K562 (cell line): ENCODE measurements at regions not wholly inside any gene's neighbourhood (a gene's known extent, or its start where the extent isn't known, plus 50 kb on each side); places are given as distances from the start of the nearest gene placed in this dataset.

Experiments
- ATAC-seq: fragments of 200-7000 bp; cut with Tn5 transposase; 3 replicates; pipeline ENCODE4 v1.9.1; 2020; ENCODE audit warnings: moderate library complexity
- BruUV-seq: library from RNA; stranded (reverse); fragments of 400-500 nt; replicated peaks from 2 replicates; lab custom pipeline; 2021; lab: Mats Ljungman, UMichigan
- CTCF ChIA-PET: fragments of 300-600 bp; formaldehyde crosslinking; extraction: SDS; loops from one replicate; lab custom pipeline; 2021; ENCODE audit warnings: low intra/inter-chr PET ratio; lab: Yijun Ruan, JAX
- POLR2A ChIA-PET: fragments of 300-600, 350-650 bp; sonication (Branson Sonifier 250); formaldehyde crosslinking; extraction: SDS; loops from one replicate; lab custom pipeline; 2021; ENCODE audit warnings: antibody characterized with exemption, inconsistent platforms; lab: Yijun Ruan, JAX
- DNase-seq, 4 experiments: peaks; one replicate each; pipeline versions ENCODE4 v3.0.0 to v3.0.0-alpha.2; 2011 to 2018; ENCODE audit warnings: low spot score in 3 of 4, mixed read lengths in 3 of 4; ENCODE audit errors: extremely low read depth in 1 of 4
- FAIRE-seq: peaks from 2 replicates; lab custom pipeline; 2011; peaks lifted over from hg19 to GRCh38; lab: Jason Lieb, UNC
- H2AFZ ChIP-seq: 2 replicates; pipeline ENCODE4 v1.6.0; 2011; ENCODE audit warnings: low read depth, low read length, control low read depth, inconsistent platforms
- H3K27ac ChIP-seq: fragments of 200-600 bp; 3 replicates; pipeline ENCODE4 v1.8.0; 2011; ENCODE audit warnings: low read depth, mild to moderate bottlenecking, control low read depth, inconsistent platforms, low read length, moderate library complexity, mixed read lengths; ENCODE audit errors: extremely low read depth
- H3K27me3 ChIP-seq, 2 experiments: fragments of 300-600 bp in 1 of 2; 2 replicates in 1 of 2; 3 replicates in 1 of 2; pipeline versions ENCODE4 v1.6.0 to v1.8.0; 2011; ENCODE audit warnings: inconsistent platforms in 2 of 2, low read length in 2 of 2, mild to moderate bottlenecking in 1 of 2, mixed read lengths in 1 of 2, moderate library complexity in 1 of 2; ENCODE audit not compliant: control insufficient read depth in 2 of 2, insufficient read depth in 2 of 2
- H3K36me3 ChIP-seq: fragments of 300-600 bp; 3 replicates; pipeline ENCODE4 v1.8.0; 2011; ENCODE audit warnings: mild to moderate bottlenecking, low read length, inconsistent platforms; ENCODE audit not compliant: control insufficient read depth, insufficient read depth
- H3K4me1 ChIP-seq, 2 experiments: fragments of 200-600 bp in 1 of 2; replicated peaks in 1 of 2; 2 replicates in 1 of 2; 3 replicates in 1 of 2; pipeline versions ENCODE4 v1.5.1 to v1.8.0; 2011; ENCODE audit warnings: inconsistent platforms in 2 of 2, low read length in 2 of 2, mild to moderate bottlenecking in 1 of 2, mixed read lengths in 1 of 2, moderate library complexity in 1 of 2; ENCODE audit not compliant: control insufficient read depth in 2 of 2, insufficient read depth in 2 of 2
- H3K4me2 ChIP-seq: 2 replicates; pipeline ENCODE4 v1.6.1; 2011; ENCODE audit warnings: low read length, control low read depth, inconsistent platforms, mixed read lengths; ENCODE audit not compliant: insufficient read depth
- H3K4me3 ChIP-seq: fragments of 200-600 bp; sonication (generic), shearing (Covaris generic); 2 replicates; pipeline ENCODE4 v1.5.1; 2016; ENCODE audit warnings: control low read depth, inconsistent platforms
- H3K79me2 ChIP-seq: fragments of 200-600 bp; 3 replicates; pipeline ENCODE4 v1.8.0; 2011; ENCODE audit warnings: low read length, inconsistent platforms; ENCODE audit not compliant: control insufficient read depth, insufficient read depth
- H3K9ac ChIP-seq, 2 experiments: 2 replicates each; pipeline versions ENCODE4 v1.6.0 to v1.6.1; 2011; ENCODE audit warnings: low read depth in 2 of 2, low read length in 2 of 2, control low read depth in 1 of 2, inconsistent platforms in 1 of 2, mild to moderate bottlenecking in 1 of 2, mixed read lengths in 1 of 2; ENCODE audit not compliant: insufficient read depth in 1 of 2
- H3K9me1 ChIP-seq: one replicate; pipeline ENCODE4 v1.6.0; 2011; ENCODE audit warnings: inconsistent platforms, mild to moderate bottlenecking, low read length, moderate library complexity; ENCODE audit not compliant: control insufficient read depth, insufficient read depth
- H3K9me3 ChIP-seq: replicated peaks from 2 replicates; pipeline ENCODE4 v1.5.1; 2011; ENCODE audit warnings: low read depth, low read length, inconsistent platforms; ENCODE audit not compliant: control insufficient read depth, insufficient read depth
- H4K20me1 ChIP-seq: replicated peaks from 2 replicates; pipeline ENCODE4 v1.6.1; 2011; ENCODE audit warnings: low read length, inconsistent platforms, mixed read lengths; ENCODE audit not compliant: control insufficient read depth, insufficient read depth
- CBX5 ChIP-seq: IDR thresholded peaks from 2 replicates; pipeline ENCODE4 v1.6.1; 2014; ENCODE audit warnings: low read depth, borderline replicate concordance
- E2F3 ChIP-seq: fragments of 250-450 bp; sonication (Bioruptor Pico); IDR thresholded peaks from 2 replicates; pipeline ENCODE4 v1.4.0; 2020; ENCODE audit warnings: mild to moderate bottlenecking
- EP300 ChIP-seq: IDR thresholded peaks from 2 replicates; pipeline ENCODE4 v1.6.1; 2012; ENCODE audit warnings: low read length, improper control_type of control experiment
- EWSR1 ChIP-seq: fragments of 450-650 bp; IDR thresholded peaks from 2 replicates; pipeline ENCODE4 v1.6.1; 2018; ENCODE audit warnings: borderline replicate concordance, mild to moderate bottlenecking, low read depth, moderate library complexity; ENCODE audit not compliant: partially characterized antibody
- FOXK1 ChIP-seq: sonication (generic); formaldehyde crosslinking; IDR thresholded peaks from 2 replicates; pipeline ENCODE4 v1.8.0; 2022; ENCODE audit warnings: missing genetic modification reagents, mild to moderate bottlenecking, borderline replicate concordance
- HDAC8 ChIP-seq: fragments of 450-650 bp; IDR thresholded peaks from 2 replicates; pipeline ENCODE4 v1.6.1; 2016; ENCODE audit warnings: mild to moderate bottlenecking, missing genetic modification characterization, moderate library complexity, missing compliant biosample characterization
- HNRNPH1 ChIP-seq: fragments of 200-400 bp; formaldehyde crosslinking; optimal IDR thresholded peaks from 2 replicates; pipeline ENCODE3; 2017; ENCODE audit warnings: low read depth, mild to moderate bottlenecking, low read length, moderate library complexity
- MTA1 ChIP-seq: fragments of 450-650 bp; IDR thresholded peaks from 2 replicates; pipeline ENCODE4 v1.6.1; 2017; ENCODE audit warnings: borderline replicate concordance
- RBM17 ChIP-seq: fragments of 200-400 bp; formaldehyde crosslinking; IDR thresholded peaks from 2 replicates; pipeline ENCODE4 v1.6.1; 2017; ENCODE audit warnings: low read depth, mild to moderate bottlenecking, low read length, borderline replicate concordance
- RFX7 ChIP-seq: fragments of 250-450 bp; sonication (Bioruptor Pico); IDR thresholded peaks from 2 replicates; pipeline ENCODE4 v1.5.1; 2021; ENCODE audit warnings: mild to moderate bottlenecking
- ZC3H8 ChIP-seq: fragments of 450-650 bp; IDR thresholded peaks from 2 replicates; pipeline ENCODE4 v1.6.1; 2017
- ZNF140 ChIP-seq: fragments of 250-450 bp; sonication (Bioruptor Pico); IDR thresholded peaks from 2 replicates; pipeline ENCODE4 v1.8.0; 2021; ENCODE audit warnings: moderate library complexity, mild to moderate bottlenecking, inconsistent platforms
- ZNF239 ChIP-seq: fragments of 250-450 bp; sonication (Bioruptor Pico); IDR thresholded peaks from 2 replicates; pipeline ENCODE4 v1.4.0; 2020; ENCODE audit warnings: mild to moderate bottlenecking
- ZNF583 ChIP-seq: fragments of 250-450 bp; sonication (Bioruptor Pico); IDR thresholded peaks from 2 replicates; pipeline ENCODE4 v1.4.0; 2020
- WGBS: fragments of 100-300 bp; shearing (Covaris generic); methylation state at CpG from one replicate; pipeline ENCODE4 v1.1.6; 2016; ENCODE audit warnings: low coverage, mixed read lengths; ENCODE audit not compliant: insufficient coverage; ENCODE audit errors: missing lambda C conversion rate; 5-methylcytosine and 5-hydroxymethylcytosine counted together
- in situ Hi-C: fragments of 300-500 bp; cut with MboI; formaldehyde crosslinking; loops from 4 replicates; pipeline ENCODE4 v1.15.0; 2018; ENCODE audit warnings: inconsistent platforms, mixed read lengths
- intact Hi-C: fragments of 100-400 bp; cut with micrococcal nuclease; formaldehyde crosslinking; loops from 2 replicates; pipeline ENCODE4 v1.14.2; 2022

- intact Hi-C loops, result no loop called here
- H3K9me3 ChIP-seq, result no peaks in the 10 kb centered on the region
- no peak overlapping the region for H3K9ac ChIP-seq
- no peak for FAIRE-seq
- H3K27me3 ChIP-seq, result no peaks in the 10 kb centered on the region
- no peaks in the 10 kb centered on the region for H3K9me1 ChIP-seq
- ChIA-PET CTCF (no interaction called here), POLR2A (no interaction called here)
- no peaks in the 10 kb centered on the region for H3K79me2 ChIP-seq
- no peak for ATAC-seq
- H3K4me1 ChIP-seq, result no peaks in the 10 kb centered on the region
- no peak overlapping the region for H2AFZ ChIP-seq
- no peaks in the 10 kb centered on the region for H3K36me3 ChIP-seq
- no peak for DNase-seq
- H3K27ac ChIP-seq, result no peak overlapping the region
- TF ChIP-seq CBX5 (no peak), E2F3 (CRISPR knock-in tag) (no peak), ZNF140 (CRISPR knock-in tag) (no peak), RBM17 (no peak), ZNF583 (CRISPR knock-in tag) (no peak), EP300 (no peak), EWSR1 (no peak), FOXK1 (CRISPR knock-in tag) (no peak), HDAC8 (tag) (no peak), RFX7 (no peak), ZC3H8 (no peak), ZNF239 (CRISPR knock-in tag) (no peak), MTA1 (no peak), HNRNPH1 (no peak)
- TF ChIP-seq, all 486 proteins: peak for 0
- WGBS, result 1% methylated on average over 7 of the region's 7 CpGs
- BruUV-seq, result no TSS peak
- Histone ChIP-seq H3K4me2 (no peak overlapping the region), H4K20me1 (no peaks in the 10 kb centered on the region), H3K4me3 (no peak overlapping the region)
- in situ Hi-C loops, result no loop called here
Observed at GRCh38 chr12:127599436-127599835, 667.5 kb upstream of the TMEM132C start.
